ENCODE measurements at regions not wholly inside any gene's neighbourhood (a gene's known extent, or its start where the extent isn't known, plus 50 kb on each side); places are given as distances from the start of the nearest gene placed in this dataset.

DNA sequence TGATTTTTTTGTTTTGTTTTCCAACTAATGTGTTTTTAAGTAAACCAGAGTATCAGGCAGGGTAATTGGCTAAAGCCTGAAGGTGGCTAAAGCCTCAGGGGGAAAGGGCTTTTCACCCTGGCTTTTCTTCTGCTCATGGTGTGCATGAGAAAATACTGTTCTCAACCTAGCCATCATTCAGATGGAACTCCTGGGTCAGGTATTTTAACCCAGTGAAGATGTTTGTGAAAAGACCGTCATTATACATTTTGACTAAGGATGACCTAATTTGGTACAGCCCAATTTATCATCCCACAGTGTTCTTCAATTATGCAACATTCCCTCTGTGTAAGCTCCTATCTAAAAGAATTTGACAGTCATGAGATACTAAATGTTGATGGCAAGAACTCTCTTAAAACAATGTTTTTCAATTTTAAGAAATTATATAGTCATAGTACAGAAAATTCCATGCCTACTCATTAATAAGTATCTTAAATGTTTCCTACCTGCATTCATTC is 209.5 kb upstream of the TARS1 start:
- Histone ChIP-seq H3K4me2 (ENCODE audit: control insufficient read depth, extremely low read depth, insufficient read depth, low read depth, low read length) (no peak overlapping the region), H3K27me3 (ENCODE audit: control insufficient read depth, extremely low read depth, insufficient read depth, low read length) (no peaks in the 10 kb centered on the region), H4K20me1 (ENCODE audit: control insufficient read depth, extremely low read depth, insufficient read depth, low read length) (no peaks in the 10 kb centered on the region), H3K9me3 (ENCODE audit: control insufficient read depth, low read depth, low read length) (no peaks in the 10 kb centered on the region), H3K9me1 (ENCODE audit: control insufficient read depth, extremely low read depth, insufficient read depth, low read length) (no peaks in the 10 kb centered on the region), H3K9ac (ENCODE audit: control insufficient read depth, extremely low read depth, insufficient read depth, low read length) (no peak overlapping the region), H3K27ac (ENCODE audit: control insufficient read depth, insufficient read depth, low read length) (no peak overlapping the region), H3K36me3 (ENCODE audit: control insufficient read depth in 2 of 2, extremely low read depth in 1 of 2, insufficient read depth in 2 of 2, low read length in 2 of 2) (no peaks in the 10 kb centered on the region), H3K4me1 (ENCODE audit: control insufficient read depth, extremely low read depth, insufficient read depth, low read length) (no peaks in the 10 kb centered on the region), H3K4me3 (ENCODE audit: control insufficient read depth in 2 of 3, extremely low read depth in 1 of 3, insufficient read depth in 2 of 3, low read depth in 1 of 3, low read length in 3 of 3) (no peak overlapping the region), H2AFZ (ENCODE audit: control insufficient read depth, low read length) (no peak overlapping the region), H3K79me2 (ENCODE audit: control insufficient read depth, insufficient read depth, low read length) (no peaks in the 10 kb centered on the region)
- DNase-seq (ENCODE audit: low read depth, low spot score), result no peak
- TF ChIP-seq EZH2 (IDR thresholded peaks at IDR 0.05; ENCODE audit: low read length), result no peak
- TF ChIP-seq, protein P1, sequence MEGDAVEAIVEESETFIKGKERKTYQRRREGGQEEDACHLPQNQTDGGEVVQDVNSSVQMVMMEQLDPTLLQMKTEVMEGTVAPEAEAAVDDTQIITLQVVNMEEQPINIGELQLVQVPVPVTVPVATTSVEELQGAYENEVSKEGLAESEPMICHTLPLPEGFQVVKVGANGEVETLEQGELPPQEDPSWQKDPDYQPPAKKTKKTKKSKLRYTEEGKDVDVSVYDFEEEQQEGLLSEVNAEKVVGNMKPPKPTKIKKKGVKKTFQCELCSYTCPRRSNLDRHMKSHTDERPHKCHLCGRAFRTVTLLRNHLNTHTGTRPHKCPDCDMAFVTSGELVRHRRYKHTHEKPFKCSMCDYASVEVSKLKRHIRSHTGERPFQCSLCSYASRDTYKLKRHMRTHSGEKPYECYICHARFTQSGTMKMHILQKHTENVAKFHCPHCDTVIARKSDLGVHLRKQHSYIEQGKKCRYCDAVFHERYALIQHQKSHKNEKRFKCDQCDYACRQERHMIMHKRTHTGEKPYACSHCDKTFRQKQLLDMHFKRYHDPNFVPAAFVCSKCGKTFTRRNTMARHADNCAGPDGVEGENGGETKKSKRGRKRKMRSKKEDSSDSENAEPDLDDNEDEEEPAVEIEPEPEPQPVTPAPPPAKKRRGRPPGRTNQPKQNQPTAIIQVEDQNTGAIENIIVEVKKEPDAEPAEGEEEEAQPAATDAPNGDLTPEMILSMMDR (optimal IDR thresholded peaks at IDR 0.05 in 1 of 3, IDR thresholded peaks at IDR 0.05 in 1 of 3, conservative IDR thresholded peaks at IDR 0.05 in 1 of 3; ENCODE audit: extremely low read depth in 1 of 3, insufficient read depth in 2 of 3, low read length in 3 of 3), result no peak
- dilution Hi-C loops (cut with MboI; ENCODE audit: extremely low pct_ligation_motif_present, low sequenced_read_pairs), result no loop called here
- no peak for FAIRE-seq

DNA sequence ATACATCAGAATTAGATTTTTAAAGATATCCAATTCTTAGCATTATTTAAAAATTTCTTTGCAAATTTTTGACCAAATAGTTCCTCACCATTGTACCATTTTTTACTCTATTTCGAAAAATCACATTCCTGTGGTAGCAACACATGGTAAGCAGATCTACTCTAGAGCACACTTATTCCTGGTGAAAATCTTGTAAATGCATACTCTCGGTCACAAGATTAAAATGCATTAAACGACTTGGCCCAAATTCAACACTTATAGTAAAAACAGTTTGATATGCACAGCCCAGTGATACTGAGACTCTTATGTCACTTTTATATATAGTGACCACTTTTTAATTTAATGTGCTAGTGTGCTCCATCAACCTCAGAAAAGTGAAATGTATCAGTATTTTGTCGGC is 208.8 kb upstream of the TARS1 start:
- Histone ChIP-seq H4K20me1 (ENCODE audit: control insufficient read depth, extremely low read depth, insufficient read depth, low read length) (no peaks in the 10 kb centered on the region), H3K27ac (ENCODE audit: control insufficient read depth, insufficient read depth, low read length) (no peak overlapping the region), H3K9me3 (ENCODE audit: control insufficient read depth, low read depth, low read length) (no peaks in the 10 kb centered on the region), H3K4me2 (ENCODE audit: control insufficient read depth, extremely low read depth, insufficient read depth, low read depth, low read length) (no peak overlapping the region), H3K27me3 (ENCODE audit: control insufficient read depth, extremely low read depth, insufficient read depth, low read length) (no peaks in the 10 kb centered on the region), H3K36me3 (ENCODE audit: control insufficient read depth in 2 of 2, extremely low read depth in 1 of 2, insufficient read depth in 2 of 2, low read length in 2 of 2) (no peaks in the 10 kb centered on the region), H3K79me2 (ENCODE audit: control insufficient read depth, insufficient read depth, low read length) (no peaks in the 10 kb centered on the region), H3K4me1 (ENCODE audit: control insufficient read depth, extremely low read depth, insufficient read depth, low read length) (no peaks in the 10 kb centered on the region), H3K9ac (ENCODE audit: control insufficient read depth, extremely low read depth, insufficient read depth, low read length) (no peak overlapping the region), H2AFZ (ENCODE audit: control insufficient read depth, low read length) (no peak overlapping the region), H3K9me1 (ENCODE audit: control insufficient read depth, extremely low read depth, insufficient read depth, low read length) (no peaks in the 10 kb centered on the region), H3K4me3 (ENCODE audit: control insufficient read depth in 2 of 3, extremely low read depth in 1 of 3, insufficient read depth in 2 of 3, low read depth in 1 of 3, low read length in 3 of 3) (no peak overlapping the region)
- no peak for DNase-seq (ENCODE audit: low read depth, low spot score)
- dilution Hi-C loops (cut with MboI; ENCODE audit: extremely low pct_ligation_motif_present, low sequenced_read_pairs), result no loop called here
- TF ChIP-seq, protein P1 (optimal IDR thresholded peaks at IDR 0.05 in 1 of 3, IDR thresholded peaks at IDR 0.05 in 1 of 3, conservative IDR thresholded peaks at IDR 0.05 in 1 of 3; ENCODE audit: extremely low read depth in 1 of 3, insufficient read depth in 2 of 3, low read length in 3 of 3), result no peak
- no peak for TF ChIP-seq EZH2 (IDR thresholded peaks at IDR 0.05; ENCODE audit: low read length)
- no peak for FAIRE-seq
